ENCODE measurements at regions not wholly inside any gene's neighbourhood (a gene's known extent, or its start where the extent isn't known, plus 50 kb on each side); places are given as distances from the start of the nearest gene placed in this dataset.

- ChIA-PET POLR2A (ENCODE audit: unreplicated experiment) (no interaction called here), CTCF (no interaction called here)
- Histone ChIP-seq H3K9me2 (replicated peaks; ENCODE audit: low read length) (no peaks in the 10 kb centered on the region), H3K36me3 (ENCODE audit: low read depth, low read length) (no peaks in the 10 kb centered on the region), H3K9me3 (ENCODE audit: low read length) (peaks cover 40% of the 10 kb centered on the region), H4K20me1 (ENCODE audit: low read length) (no peaks in the 10 kb centered on the region), H3K27ac (ENCODE audit: low read length) (no peak overlapping the region), H3F3A (ENCODE audit: low read length, unreplicated experiment) (no peaks in the 10 kb centered on the region), H3K4me1 (ENCODE audit: insufficient read depth, low read length) (no peaks in the 10 kb centered on the region), H3K9ac (ENCODE audit: low read length) (no peak overlapping the region), H2AFZ (ENCODE audit: low read length) (no peak overlapping the region), H3K4me2 (ENCODE audit: low read length) (no peak overlapping the region), H3K4me3 (ENCODE audit: low read length) (no peak overlapping the region), H3K79me2 (ENCODE audit: low read length) (no peaks in the 10 kb centered on the region), H3K27me3 (ENCODE audit: low read length) (no peaks in the 10 kb centered on the region)
- intact Hi-C loops (cut with micrococcal nuclease), result no loop called here
- no peak for TF ChIP-seq EZH2 (IDR thresholded peaks at IDR 0.05; ENCODE audit: low read length, unreplicated experiment)
- TF ChIP-seq EZH2phosphoT487 (IDR thresholded peaks at IDR 0.05; ENCODE audit: borderline replicate concordance, low read length), result no peak
- TF ChIP-seq CTCF (conservative IDR thresholded peaks at IDR 0.05; ENCODE audit: low read depth, low read length), result no peak
- ATAC-seq (no peak), DNase-seq (no peak)
- BruUV-seq (replicated peaks), result no TSS peak
Measured at GRCh38 chr11:114986365-114986764, 308.0 kb downstream of the NXPE2 start.

GRCh38 chr11:114987186-114987760, 308.9 kb downstream of the NXPE2 start:
- Histone ChIP-seq H3K27ac (ENCODE audit: low read length) (no peak overlapping the region), H4K20me1 (ENCODE audit: low read length) (no peaks in the 10 kb centered on the region), H3F3A (ENCODE audit: low read length, unreplicated experiment) (no peaks in the 10 kb centered on the region), H3K4me2 (ENCODE audit: low read length) (no peak overlapping the region), H3K27me3 (ENCODE audit: low read length) (no peaks in the 10 kb centered on the region), H3K9ac (ENCODE audit: low read length) (no peak overlapping the region), H3K36me3 (ENCODE audit: low read depth, low read length) (no peaks in the 10 kb centered on the region), H3K4me3 (ENCODE audit: low read length) (no peak overlapping the region), H3K9me3 (ENCODE audit: low read length) (peaks cover 32% of the 10 kb centered on the region), H3K9me2 (replicated peaks; ENCODE audit: low read length) (no peaks in the 10 kb centered on the region), H3K79me2 (ENCODE audit: low read length) (no peaks in the 10 kb centered on the region), H3K4me1 (ENCODE audit: insufficient read depth, low read length) (no peaks in the 10 kb centered on the region), H2AFZ (ENCODE audit: low read length) (no peak overlapping the region)
- DNase-seq (no peak), ATAC-seq (no peak)
- TF ChIP-seq EZH2phosphoT487 (IDR thresholded peaks at IDR 0.05; ENCODE audit: borderline replicate concordance, low read length) (no peak), EZH2 (IDR thresholded peaks at IDR 0.05; ENCODE audit: low read length, unreplicated experiment) (no peak), CTCF (conservative IDR thresholded peaks at IDR 0.05; ENCODE audit: low read depth, low read length) (no peak)
- intact Hi-C loops (cut with micrococcal nuclease), result no loop called here
- POLR2A ChIA-PET (ENCODE audit: unreplicated experiment), result no interaction called here
- CTCF ChIA-PET, result no interaction called here
- BruUV-seq (replicated peaks), result no TSS peak

- H3F3A ChIP-seq (ENCODE audit: low read length, unreplicated experiment), result no peaks in the 10 kb centered on the region
- no peaks in the 10 kb centered on the region for H3K36me3 ChIP-seq (ENCODE audit: low read depth, low read length)
- H4K20me1 ChIP-seq (ENCODE audit: low read length), result no peaks in the 10 kb centered on the region
- POLR2A ChIA-PET (ENCODE audit: unreplicated experiment), result no interaction called here
- H3K79me2 ChIP-seq (ENCODE audit: low read length), result no peaks in the 10 kb centered on the region
- H3K9me3 ChIP-seq (ENCODE audit: low read length), result peaks cover 33% of the 10 kb centered on the region; the same call in 1 of the 2 replicates
- no peak overlapping the region for H3K4me3 ChIP-seq (ENCODE audit: low read length)
- no peak overlapping the region for H3K4me2 ChIP-seq (ENCODE audit: low read length)
- no peak for TF ChIP-seq EZH2phosphoT487 (IDR thresholded peaks at IDR 0.05; ENCODE audit: borderline replicate concordance, low read length)
- no peak for TF ChIP-seq CTCF (conservative IDR thresholded peaks at IDR 0.05; ENCODE audit: low read depth, low read length)
- TF ChIP-seq EZH2 (IDR thresholded peaks at IDR 0.05; ENCODE audit: low read length, unreplicated experiment), result no peak
- no peak overlapping the region for H2AFZ ChIP-seq (ENCODE audit: low read length)
- no peaks in the 10 kb centered on the region for H3K27me3 ChIP-seq (ENCODE audit: low read length)
- no peaks in the 10 kb centered on the region for H3K4me1 ChIP-seq (ENCODE audit: insufficient read depth, low read length)
- intact Hi-C loops (cut with micrococcal nuclease), result no loop called here
- ATAC-seq (no peak), DNase-seq (no peak)
- BruUV-seq (replicated peaks), result no TSS peak
- CTCF ChIA-PET, result no interaction called here
- no peaks in the 10 kb centered on the region for H3K9me2 ChIP-seq (replicated peaks; ENCODE audit: low read length)
- no peak overlapping the region for H3K9ac ChIP-seq (ENCODE audit: low read length)
- no peak overlapping the region for H3K27ac ChIP-seq (ENCODE audit: low read length)
Measured at GRCh38 chr11:114988644-114989043, 310.3 kb downstream of the NXPE2 start.

Data from PC-3 (cell line).